GM12892 (cell line): ENCODE measurements at regions not wholly inside any gene's neighbourhood (a gene's known extent, or its start where the extent isn't known, plus 50 kb on each side); places are given as distances from the start of the nearest gene placed in this dataset.
"Not testable (repeated sequence)": the region's sequence is repeated elsewhere in the genome, so short reads cannot be mapped to it uniquely, and the experiment has no call there.

Experiments used
- DNase-seq: peaks from one replicate; pipeline ENCODE4 v3.0.0; 2011; ENCODE audit not compliant: insufficient read length
- FAIRE-seq: peaks from 2 replicates; lab custom pipeline; 2011; peaks lifted over from hg19 to GRCh38; lab: Jason Lieb, UNC
- POLR2A ChIP-seq: IDR thresholded peaks from 2 replicates; pipeline ENCODE4 v1.6.1; 2011; ENCODE audit warnings: low read depth, low read length, control low read depth
- POLR2AphosphoS5 ChIP-seq: IDR thresholded peaks from 2 replicates; pipeline ENCODE4 v1.6.1; 2011; ENCODE audit warnings: low read depth, low read length, control low read depth
- TAF1 ChIP-seq: IDR thresholded peaks from 2 replicates; pipeline ENCODE4 v1.6.1; 2011; ENCODE audit warnings: low read depth, mild to moderate bottlenecking, control low read depth, low read length, borderline replicate concordance

- TF ChIP-seq TAF1 (no peak), POLR2AphosphoS5 (no peak), POLR2A (no peak)
- no peak for DNase-seq
- no peak for FAIRE-seq
Observed at GRCh38 chr7:132024290-132024689, 467.9 kb upstream of the PODXL start.

- TF ChIP-seq POLR2AphosphoS5 (no peak), TAF1 (no peak), POLR2A (no peak)
- FAIRE-seq, result no peak
- no peak for DNase-seq
Observed at GRCh38 chr7:132023466-132023865, 467.0 kb upstream of the PODXL start.

GRCh38 chr7:132022188-132022587, 465.8 kb upstream of the PODXL start:
- TF ChIP-seq POLR2AphosphoS5 (no peak), TAF1 (no peak), POLR2A (no peak)
- DNase-seq, result no peak
- no peak for FAIRE-seq

- TF ChIP-seq POLR2A (no peak), TAF1 (no peak), POLR2AphosphoS5 (no peak)
- DNase-seq (no peak), FAIRE-seq (no peak)
Observed at GRCh38 chr7:132019703-132020102, 463.3 kb upstream of the PODXL start.

- no peak for TF ChIP-seq POLR2A
- FAIRE-seq (no peak), DNase-seq (no peak)
Observed at GRCh38 chr7:132009778-132010177, 453.4 kb upstream of the PODXL start.

- TF ChIP-seq POLR2A, result no peak
- TF ChIP-seq TAF1, result no peak
- TF ChIP-seq POLR2AphosphoS5, result no peak
- FAIRE-seq, result no peak
- no peak for DNase-seq
Observed at GRCh38 chr7:132004529-132004928, 448.1 kb upstream of the PODXL start.

GRCh38 chr7:132002343-132002968, 446.0 kb upstream of the PODXL start:
- FAIRE-seq (no peak), DNase-seq (no peak)
- TF ChIP-seq TAF1, result no peak
- TF ChIP-seq POLR2A, result no peak
- no peak for TF ChIP-seq POLR2AphosphoS5

GRCh38 chr7:132001146-132001545, 444.7 kb upstream of the PODXL start:
- TF ChIP-seq TAF1 (no peak), POLR2A (no peak), POLR2AphosphoS5 (no peak)
- DNase-seq, result no peak
- no peak for FAIRE-seq

- no peak for TF ChIP-seq TAF1
- no peak for TF ChIP-seq POLR2A
- no peak for TF ChIP-seq POLR2AphosphoS5
- FAIRE-seq, result no peak
- DNase-seq, result no peak
Observed at GRCh38 chr7:131999193-131999592, 442.8 kb upstream of the PODXL start.

GRCh38 chr7:131995324-131995723, 438.9 kb upstream of the PODXL start:
- no peak for TF ChIP-seq POLR2A
- no peak for TF ChIP-seq POLR2AphosphoS5
- no peak for TF ChIP-seq TAF1
- FAIRE-seq, result no peak
- DNase-seq, result no peak

GRCh38 chr7:131981069-131981468, 424.6 kb upstream of the PODXL start:
- FAIRE-seq, DNase-seq: not testable (repeated sequence)

- FAIRE-seq, DNase-seq: not testable (repeated sequence)
Observed at GRCh38 chr7:131978118-131978517, 421.7 kb upstream of the PODXL start.

- TF ChIP-seq POLR2AphosphoS5 (no peak), POLR2A (no peak), TAF1 (no peak)
- DNase-seq (no peak), FAIRE-seq (no peak)
Observed at GRCh38 chr7:131976411-131976810, 420.0 kb upstream of the PODXL start.
